ENCODE measurements at regions not wholly inside any gene's neighbourhood (a gene's known extent, or its start where the extent isn't known, plus 50 kb on each side); places are given as distances from the start of the nearest gene placed in this dataset.
"Not testable (repeated sequence)": the region's sequence is repeated elsewhere in the genome, so short reads cannot be mapped to it uniquely, and the experiment has no call there.

DNA sequence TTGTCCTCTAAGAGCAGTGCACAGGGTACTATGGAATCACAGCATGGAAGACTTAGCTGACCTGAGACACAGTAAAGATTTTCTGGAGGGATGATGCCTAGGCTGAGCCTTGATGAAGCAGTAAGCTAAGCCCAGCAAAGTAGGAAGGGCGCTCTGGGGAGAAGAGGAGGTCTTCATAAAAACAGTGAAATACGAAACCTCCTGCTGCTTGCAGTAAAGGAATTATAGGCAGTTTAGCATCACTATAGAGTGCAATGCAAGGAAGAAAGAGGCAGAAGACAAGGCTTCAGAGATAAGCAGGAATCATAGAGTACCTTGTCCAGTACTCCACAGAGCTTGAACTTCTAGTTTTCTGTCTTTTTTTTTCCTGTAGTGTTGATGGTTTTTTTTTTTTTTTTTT lies 555.7 kb upstream of the CADM1 start:
- no peak for DNase-seq

DNA sequence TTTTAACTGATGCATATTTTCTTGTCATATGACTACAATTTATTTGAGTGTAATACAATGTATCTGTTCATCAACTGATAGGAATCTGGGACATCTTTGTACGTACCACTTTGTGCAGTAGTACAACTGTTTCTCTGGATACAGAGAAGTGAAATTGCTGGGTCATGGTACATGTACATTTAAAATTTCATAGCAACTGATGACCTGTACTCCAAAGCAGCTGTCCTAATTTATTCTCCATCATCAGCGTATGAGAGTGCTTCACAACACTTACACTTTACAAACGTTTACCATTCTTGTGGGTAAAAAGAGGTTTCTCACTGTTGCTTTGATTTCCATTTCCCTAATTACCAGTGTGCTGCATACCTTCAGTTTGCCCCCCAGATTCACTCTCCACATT lies 552.8 kb upstream of the CADM1 start:
- DNase-seq = no peak

DNA sequence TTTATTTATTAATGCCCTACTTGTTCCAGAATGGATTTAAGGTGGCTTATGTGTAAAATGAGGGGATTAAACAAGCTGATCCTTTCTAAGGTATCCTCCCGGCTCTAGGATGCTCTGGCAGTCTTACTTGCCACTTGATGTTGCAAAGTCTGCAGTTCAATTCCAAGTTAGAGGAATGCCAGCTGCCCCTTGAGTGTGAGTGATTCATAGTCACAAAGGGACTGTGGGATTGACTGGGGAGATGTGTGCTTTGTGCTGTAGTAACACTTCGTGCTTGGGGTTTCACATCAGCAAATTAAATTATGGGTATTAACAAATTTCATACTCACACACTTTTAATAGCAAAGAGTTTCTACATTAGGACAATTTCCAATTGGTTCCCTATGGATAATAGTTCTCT lies 550.8 kb upstream of the CADM1 start:
- no peak for DNase-seq

DNA sequence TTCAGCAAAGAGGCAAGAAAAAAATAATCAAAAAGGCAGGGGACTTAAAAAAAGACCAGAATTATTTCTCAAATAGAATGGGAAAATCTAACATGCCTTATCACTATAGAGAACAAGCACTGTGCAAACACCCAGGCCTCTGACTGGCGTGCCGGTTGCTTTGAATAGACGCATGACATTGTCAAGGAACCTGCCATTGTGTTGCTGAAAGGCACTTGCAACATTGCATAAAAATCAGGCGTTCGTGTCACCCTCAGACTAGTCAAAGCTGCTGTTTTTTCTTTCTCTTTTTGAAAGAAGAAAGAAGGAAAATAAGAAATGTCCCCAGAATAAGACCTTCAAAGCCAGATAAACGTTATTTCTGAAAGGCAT lies 549.3 kb upstream of the CADM1 start:
- no peak for DNase-seq

DNA sequence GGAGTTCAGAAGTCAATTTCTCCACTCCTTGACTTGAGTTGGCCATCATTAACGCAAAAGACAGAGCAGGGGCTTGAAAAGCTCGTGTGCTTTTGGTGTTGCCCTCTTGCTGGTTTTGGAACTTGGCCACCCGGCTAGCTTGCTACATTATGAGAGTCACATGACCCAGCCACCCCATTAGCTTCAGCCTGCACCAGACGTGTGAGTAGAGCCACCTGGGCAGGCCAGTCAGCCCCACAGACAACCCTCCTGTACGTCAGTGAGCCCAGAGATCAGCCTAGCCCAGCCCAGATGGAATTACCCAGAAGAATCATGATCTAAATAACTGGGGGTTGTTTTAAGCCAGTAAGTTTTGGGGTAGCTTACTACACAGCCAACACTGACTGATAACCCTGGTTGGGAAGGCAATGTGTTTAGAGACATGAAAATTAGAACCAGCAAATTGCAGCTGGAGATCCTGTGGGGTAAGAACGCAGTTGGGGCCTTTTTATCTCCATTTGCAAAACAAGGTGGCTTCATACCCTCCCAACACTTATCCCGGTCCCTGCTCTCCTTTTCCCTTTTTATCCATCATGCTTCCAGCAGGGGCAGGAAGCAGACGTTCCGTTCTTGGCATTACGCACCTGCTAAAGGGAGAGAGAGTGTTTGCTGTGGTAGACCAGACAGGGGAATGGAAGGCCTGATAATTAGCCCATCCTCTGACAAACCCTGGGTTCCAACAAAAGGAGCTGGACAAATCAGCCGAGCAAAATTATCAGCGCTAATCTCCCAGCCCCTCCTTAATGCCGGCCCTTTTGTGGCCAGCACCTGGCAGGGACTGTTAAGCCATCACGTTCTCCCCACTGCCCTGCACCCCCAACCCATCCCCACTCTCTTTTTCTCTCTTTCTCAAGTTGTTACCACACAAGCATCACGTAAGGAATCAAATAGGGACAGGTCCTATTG lies 548.7 kb upstream of the CADM1 start:
- no peak for DNase-seq

DNA sequence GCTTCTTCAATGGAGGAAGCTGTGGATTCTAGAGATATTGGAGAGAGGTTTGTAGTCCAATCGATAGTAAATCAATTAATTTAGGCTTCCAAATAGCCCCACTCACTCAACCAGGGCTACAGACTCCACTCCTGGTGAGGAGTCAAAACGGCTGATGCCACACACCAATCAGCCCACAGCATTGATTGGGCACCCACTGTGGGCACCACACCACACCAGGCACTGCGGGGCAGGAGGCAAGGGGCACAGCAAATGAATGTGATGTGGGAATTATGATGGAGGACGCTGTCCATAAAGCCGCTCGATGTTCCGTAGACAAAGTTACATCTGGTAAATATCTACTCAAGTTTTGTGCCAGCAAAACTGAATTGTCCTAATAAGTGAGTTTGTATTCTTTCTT lies 547.3 kb upstream of the CADM1 start:
- no peak for DNase-seq

DNA sequence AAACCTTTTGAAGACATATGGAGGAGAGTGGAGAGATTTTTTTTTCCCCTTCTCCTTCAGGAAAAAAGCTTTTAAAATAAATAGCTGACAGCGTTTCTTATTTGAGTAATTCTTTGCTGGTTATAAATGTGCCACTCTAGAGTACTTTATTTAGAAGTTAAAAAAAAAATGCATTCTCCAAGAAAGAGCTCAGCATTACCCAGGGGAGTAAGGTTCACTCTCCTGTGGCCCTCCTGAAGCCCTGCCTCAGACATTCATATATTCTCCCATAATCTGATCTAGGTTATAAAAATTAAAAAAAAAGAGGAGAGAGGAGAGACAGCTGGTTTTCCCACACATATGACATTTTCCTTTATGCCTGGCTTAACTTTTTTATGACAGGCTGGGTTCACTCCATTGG lies 545.2 kb upstream of the CADM1 start:
- no peak for DNase-seq

DNA sequence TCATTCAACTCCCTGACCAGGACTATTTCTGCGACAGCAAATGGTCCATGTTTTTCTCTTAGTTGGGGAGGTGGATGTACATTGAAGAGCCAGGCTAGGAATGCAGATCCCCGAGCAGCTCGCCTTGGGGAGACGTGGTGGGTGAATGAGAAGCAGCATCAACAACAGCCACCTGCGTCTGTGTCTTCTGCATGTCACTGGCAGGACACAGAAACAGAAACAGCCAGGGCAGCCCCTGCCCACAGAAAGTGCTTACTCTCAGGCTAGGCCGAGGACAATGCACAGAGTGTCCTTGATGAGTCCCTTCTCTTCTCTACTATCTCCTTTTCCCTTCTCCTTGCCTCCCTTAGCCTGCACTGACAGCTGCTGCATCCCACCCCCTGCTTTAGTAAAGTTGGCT lies 541.9 kb upstream of the CADM1 start:
- no peak for DNase-seq

DNA sequence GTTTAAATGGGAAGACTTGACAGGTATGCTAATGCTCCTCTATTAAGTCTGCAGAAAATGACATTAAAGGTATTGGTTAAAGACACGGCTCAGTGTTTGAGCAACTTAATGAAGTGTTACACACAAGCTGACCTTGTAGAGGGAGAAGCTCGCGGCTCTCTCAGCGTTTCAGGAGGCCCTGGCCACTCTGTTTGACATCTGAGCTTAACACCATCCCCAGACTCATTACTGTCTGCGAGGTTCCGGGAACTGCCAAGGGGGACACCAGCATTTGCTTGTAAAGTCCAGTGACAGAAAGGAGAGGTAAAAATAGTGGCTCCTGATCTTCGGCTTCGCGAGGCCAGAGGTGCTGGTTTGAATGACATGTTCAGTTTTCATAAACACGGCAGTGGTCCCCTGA lies 540.7 kb upstream of the CADM1 start:
- no peak for DNase-seq

DNA sequence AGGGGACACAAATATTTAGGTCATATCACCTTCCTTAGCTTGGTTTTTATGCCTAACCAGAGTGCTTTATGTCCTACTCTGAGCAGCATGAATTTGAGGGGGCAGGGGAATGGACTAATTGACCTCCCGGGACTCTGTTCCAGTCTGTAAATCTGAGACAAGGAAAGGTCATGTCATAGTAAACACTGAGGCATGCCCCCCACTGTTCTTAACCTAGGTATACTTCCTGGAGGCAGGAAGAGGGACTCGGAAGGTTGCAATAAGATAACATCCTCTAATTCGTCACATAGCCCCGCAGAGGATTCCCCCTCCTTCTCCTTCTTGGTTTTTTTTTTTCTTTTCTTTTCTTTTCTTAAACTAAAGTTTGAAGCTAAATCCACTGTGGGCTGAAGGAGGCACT lies 540.3 kb upstream of the CADM1 start:
- no peak for DNase-seq

DNA sequence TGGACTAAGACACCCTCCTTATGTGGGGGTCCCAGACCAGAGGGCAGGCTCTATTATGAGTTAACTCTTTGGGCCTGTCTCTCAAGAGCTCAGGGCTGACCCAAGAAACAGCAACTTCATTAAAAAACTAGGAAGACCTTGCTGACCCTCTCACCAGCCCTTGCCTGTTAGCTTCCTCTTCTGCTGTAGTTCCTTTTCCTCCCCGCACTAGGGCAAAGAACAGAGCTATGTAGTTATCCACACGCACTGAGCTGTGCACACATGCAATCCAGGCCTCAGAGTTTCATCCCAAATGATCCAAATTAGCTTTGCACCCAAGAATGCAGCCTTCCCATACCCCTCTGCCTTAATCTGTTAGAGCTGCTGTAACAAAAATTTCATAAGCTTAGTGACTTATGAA lies 539.6 kb upstream of the CADM1 start:
- DNase-seq = no peak

DNA sequence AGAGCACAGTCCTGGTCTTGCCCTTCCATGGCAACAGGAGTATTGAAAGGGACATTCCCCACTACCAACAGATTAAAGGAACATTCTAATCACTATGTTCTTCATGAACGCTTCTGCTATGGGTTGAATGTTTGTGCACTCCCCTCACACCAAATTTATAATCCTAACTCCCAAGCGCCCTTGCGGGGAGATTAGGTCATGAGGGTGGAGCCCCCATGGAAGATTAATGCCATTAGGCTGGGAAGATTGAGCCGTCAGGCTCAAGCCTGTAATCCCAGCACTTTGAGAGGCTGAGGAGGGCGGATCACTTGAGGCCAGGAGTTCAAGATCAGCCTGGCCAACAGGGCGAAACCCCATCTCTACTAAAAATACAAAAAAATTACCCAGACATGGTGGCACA lies 538.8 kb upstream of the CADM1 start:
- not testable (repeated sequence) for DNase-seq

DNA sequence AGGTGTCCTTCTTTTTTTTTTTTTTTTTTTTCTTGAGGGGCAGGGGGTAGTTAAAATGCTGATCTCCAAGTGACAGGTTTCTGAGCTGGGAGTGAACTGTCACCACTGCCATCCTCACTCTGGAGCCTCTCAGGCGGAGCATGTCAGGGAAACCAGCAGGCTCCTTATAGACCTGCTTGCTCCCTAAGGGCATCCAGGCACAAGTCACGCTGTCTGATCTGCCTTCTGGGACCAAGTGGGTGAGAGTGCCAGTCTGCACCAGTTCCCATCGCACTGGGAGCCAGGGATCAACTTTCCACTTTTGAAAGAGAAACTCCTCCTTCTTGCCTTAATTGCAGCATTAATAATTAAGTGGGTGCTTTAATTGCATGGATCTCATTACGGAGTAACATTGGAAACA lies 537.9 kb upstream of the CADM1 start:
- DNase-seq = no peak

DNA sequence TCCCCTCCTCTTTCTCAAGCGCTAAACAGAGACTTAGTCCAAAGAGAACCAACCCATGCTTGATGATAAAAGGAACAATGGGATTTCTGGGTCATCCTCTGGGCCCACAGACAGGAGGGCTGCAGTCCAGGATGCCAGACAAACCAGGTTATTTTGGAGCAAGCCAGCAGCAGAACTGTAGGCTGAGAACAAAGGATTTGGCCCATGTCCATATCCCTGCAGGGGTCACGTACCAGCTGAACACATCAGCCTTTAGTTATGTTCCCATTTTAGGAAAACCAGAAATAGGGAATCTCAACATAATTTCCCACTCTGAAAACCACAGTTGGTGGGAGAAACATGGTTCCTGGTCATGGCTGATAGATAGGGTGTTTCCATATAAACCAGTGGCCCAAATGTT lies 533.6 kb upstream of the CADM1 start:
- DNase-seq = no peak

DNA sequence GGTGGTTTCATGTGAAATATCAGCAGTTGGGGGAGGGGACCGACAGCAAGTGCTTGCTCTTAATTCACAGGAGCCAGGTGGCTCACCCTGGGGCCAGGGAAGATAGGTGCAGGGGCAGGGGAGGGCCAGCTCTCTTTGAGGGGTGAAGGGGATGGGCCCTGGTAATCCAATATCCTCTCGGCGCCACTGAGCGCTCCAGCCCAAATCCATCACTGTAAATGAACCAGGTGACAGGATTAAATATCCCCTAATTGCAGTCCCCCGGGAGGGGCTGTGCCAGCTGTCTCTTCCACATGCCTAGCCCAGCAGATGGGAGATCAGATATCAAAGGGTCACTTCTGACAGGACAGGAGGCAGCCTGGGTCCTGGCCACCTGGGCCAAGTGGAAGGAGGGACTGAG lies 531.8 kb upstream of the CADM1 start:
- DNase-seq = no peak

DNA sequence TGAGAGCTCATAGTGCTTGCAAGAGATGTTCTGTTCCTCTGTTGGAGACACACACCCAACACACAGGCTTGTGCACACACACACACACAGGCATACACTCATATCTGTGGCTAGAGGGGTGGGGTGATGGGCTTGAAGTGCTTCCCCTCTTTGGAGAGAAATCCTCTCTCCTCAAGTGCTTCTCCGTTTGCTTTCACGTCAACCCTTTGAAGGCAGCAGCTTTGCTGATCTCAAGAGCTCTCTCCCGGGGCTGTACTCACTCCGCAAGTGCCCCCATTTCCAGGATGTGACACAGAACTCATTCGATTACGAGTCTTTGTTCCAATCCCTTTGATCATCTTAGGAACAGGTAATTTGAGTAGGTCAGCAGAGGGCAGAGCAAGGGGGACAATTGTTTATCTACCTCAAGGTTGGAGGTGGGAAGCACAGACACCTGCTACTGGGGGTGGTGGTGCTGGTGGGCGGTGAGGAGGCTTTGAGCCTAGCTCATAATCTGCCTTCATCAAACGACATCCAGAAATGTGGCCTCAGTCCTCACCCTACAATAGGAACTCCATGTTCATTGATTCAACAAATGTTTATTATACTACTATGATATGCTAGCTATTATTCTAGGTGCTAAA lies 529.8 kb upstream of the CADM1 start:
- no peak for DNase-seq

DNA sequence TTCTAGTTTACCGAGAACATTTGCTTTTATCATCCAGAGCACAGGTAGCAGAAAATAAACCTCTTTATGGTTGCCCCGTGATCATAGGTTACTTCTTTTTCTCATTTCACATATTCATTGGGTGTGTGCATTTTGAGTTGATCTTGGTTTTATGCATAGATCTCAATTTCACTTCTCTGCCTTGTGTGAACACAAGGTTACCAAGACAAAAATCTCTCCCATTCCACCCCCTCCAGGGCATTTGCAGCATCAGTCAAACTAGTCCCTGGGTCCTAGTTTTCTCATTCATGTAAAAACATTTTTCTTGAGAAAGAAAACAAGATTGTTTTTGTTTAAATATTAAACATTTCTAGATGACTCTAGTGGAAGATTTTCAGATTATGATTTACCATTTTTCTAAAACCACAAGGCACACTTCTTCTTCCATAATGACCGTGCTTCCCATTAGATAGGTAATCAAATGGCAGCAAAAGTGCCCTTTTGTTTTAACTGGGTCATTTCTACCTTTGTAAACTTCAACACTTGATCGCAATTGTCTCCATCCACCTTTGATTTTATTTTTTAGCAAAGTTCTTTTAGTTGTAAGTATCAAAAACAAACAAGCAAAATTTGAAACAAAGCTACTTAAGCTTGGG lies 526.6 kb upstream of the CADM1 start:
- DNase-seq = no peak

DNA sequence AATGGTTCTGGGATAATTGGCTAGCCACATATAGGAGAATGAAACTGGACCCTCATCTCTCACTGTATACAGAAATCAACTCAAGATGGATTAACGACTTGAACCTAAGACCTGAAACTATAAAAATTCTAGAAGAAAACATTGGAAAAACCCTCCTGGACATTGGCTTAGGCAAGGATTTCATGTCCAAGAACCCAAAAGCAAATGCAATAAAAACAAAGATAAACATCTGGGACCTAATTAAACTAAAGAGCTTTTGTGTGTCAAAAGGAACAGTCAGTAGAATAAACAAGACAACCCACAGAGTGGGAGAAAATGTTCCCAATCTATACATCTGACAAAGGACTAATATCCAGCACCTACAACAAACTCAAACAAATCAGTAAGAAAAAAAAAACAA lies 524.3 kb upstream of the CADM1 start:
- not testable (repeated sequence) for DNase-seq

DNA sequence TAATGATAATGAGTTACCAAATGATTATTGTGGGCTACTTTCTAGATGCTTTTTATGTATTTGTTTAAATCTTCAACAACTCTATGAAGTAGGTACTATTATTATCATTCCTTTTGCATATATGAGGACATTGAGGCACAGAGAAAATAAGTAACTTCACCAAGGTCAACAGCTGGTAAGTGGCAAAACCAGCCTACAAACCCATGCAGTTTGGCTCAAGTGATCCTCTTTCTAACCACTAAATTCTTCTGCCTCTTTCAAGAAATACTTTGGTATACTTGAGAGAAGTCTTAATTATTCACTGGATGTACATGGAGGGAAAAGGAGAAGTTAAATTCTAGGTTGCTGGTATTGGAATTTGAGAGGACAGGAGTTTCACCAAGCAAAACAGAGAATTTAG lies 495.2 kb upstream of the CADM1 start:
- DNase-seq = no peak

DNA sequence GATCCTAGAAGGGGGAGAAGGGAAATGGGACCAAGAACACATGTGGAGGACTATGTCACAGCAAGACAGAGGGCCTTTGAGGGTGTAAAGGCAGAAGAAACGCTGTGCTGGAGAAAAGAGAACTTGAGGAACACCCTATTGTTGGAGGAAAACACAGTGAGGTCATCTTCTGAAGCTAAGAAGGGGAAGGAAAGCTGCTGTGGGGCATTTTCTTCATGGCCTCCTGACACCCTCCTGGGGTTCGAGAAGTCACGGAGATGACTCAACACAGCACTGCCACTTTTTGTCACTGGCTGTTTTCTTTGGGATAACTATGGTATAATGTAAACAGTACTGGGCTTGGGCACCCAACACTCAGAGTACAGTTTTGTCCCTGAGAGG lies 492.6 kb upstream of the CADM1 start:
- DNase-seq = no peak

DNA sequence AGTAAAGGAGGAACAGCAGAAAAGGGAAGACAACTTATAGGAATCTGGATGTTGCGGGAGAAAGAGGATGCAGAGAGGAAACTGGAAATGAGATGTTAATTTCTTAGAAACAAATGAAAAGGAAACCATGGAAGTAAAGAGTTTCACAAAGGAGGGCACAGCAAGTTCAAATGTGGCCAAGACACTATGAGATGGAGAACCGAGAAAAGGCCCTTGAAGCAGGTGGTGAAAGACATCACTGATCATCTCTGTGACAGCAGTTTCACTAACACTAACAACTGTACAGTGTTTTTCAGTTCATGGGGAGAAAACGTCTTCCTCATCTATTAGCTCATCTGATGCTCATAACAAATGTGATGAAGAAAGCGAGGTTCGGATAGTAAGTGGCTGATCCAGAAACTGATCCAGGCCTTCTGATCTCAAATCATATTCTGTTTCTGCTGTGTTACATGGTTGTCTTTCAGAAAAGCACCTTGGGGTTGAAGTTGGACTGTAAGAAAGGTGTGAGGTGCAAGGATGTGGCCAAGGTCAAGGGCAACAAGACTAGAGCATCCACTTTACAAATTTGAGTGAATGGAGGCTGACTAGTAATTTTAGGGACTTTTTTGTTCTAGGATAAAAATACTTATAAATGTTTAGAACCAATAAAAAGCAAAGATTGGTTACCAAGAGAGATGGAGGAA lies 492.1 kb upstream of the CADM1 start:
- no peak for DNase-seq

DNA sequence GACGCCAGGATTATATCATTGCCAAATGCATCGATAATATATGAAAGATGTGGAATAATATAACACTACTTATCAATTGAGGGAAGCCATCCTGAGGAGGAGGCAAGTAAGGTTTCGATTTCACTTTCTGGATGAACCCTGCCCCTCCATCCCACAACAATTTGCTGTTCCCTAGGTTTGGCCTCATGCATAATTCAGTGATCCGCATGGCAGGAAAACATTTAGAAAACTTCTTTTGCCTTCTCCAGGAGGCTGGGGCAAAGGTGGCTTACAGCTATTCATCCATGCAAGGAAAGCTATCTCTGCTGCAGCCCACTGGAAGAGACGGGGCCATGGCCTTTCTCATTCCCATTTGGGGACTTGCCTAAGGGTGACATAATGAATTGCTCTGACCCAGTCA lies 489.4 kb upstream of the CADM1 start:
- DNase-seq = no peak

DNA sequence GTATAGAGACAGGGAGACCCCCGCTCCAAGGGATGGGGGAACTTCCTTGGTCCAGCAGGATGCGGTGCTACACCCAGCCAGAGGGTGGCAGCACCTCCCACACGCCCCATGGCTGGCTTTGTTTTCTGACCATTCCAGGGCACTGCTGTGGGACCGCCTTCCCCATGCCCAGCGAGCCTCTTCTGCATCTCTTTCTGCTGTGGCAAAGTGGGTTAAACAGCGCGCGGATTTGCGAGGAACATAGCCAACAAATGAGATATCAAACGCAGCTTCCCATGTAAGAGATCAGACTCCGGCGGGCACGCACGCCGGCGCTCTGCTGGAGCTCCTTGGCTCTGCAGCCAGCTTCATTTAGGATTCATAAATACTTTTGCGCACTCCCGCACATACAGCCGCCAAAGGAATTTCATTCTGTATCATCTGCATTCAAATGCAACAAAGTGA lies 485.8 kb upstream of the CADM1 start:
- no peak for DNase-seq

DNA sequence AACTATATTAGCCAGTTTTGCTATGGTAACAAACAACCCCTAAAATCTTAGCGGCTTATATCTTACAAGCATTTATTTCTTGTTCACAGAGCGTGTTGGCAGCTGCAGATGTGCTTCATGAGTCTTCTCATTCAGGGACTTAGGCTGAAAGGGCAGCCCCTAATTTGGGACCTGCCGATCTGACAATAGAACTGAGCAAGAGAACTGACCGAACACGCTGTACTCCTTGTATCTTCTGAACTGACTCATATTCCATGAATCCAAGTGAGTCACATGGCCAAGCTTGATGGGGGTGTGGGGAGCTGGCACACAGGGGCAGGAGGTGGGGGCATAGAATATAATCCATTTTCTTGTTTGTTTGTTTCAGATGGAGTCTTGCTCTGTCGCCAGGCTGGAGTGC lies 481.7 kb upstream of the CADM1 start:
- DNase-seq = no peak

Measured in stimulated activated CD4-positive, alpha-beta T cell treated with anti-CD3 and anti-CD28 coated beads, Interleukin-1b, Interleukin-23, amount 100 ng/mL, for 48 hours (primary cell).